ENCODE measurements at regions not wholly inside any gene's neighbourhood (a gene's known extent, or its start where the extent isn't known, plus 50 kb on each side); places are given as distances from the start of the nearest gene placed in this dataset.

DNA sequence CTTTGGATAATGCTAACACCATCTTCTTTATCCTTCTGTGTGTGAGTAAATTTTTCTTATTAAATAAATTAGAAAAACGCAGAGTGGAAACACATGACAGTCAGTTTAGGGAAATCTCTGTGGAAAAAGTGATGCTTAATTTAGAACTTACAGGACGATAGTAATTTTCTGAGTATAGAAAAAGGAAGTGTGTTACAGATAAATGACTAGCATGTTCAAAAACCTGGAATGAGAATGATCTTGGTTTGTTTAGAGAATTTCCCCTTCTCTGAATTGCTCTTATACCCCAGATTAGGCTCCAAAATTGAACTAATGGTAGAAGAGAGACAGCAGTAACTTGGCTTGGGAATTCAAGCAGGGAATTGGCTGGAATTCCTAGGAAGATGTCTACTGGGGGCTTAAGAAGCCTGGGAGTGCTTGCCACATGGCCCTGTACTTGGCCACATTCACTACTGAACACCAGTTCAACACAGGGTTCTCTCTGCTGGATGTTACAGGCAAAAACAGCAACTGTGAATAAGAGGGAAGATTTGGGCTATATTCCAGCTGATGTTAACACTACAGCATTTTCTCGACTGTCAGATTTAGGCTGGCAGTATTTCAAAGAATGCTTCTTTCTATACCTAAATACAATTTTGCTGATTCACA, 1004.2 kb downstream of the TTLL7 start:
- intact Hi-C loops (cut with DNase I), result no loop called here
- Histone ChIP-seq H3K4me1 (no peaks in the 10 kb centered on the region), H3K36me3 (no peaks in the 10 kb centered on the region), H3K27me3 (ENCODE audit: low read depth) (no peaks in the 10 kb centered on the region), H3K27ac (no peak overlapping the region), H3K9me3 (no peaks in the 10 kb centered on the region), H3K4me3 (no peak overlapping the region)
- no peak for ATAC-seq
- TF ChIP-seq, protein P1, sequence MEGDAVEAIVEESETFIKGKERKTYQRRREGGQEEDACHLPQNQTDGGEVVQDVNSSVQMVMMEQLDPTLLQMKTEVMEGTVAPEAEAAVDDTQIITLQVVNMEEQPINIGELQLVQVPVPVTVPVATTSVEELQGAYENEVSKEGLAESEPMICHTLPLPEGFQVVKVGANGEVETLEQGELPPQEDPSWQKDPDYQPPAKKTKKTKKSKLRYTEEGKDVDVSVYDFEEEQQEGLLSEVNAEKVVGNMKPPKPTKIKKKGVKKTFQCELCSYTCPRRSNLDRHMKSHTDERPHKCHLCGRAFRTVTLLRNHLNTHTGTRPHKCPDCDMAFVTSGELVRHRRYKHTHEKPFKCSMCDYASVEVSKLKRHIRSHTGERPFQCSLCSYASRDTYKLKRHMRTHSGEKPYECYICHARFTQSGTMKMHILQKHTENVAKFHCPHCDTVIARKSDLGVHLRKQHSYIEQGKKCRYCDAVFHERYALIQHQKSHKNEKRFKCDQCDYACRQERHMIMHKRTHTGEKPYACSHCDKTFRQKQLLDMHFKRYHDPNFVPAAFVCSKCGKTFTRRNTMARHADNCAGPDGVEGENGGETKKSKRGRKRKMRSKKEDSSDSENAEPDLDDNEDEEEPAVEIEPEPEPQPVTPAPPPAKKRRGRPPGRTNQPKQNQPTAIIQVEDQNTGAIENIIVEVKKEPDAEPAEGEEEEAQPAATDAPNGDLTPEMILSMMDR (IDR thresholded peaks at IDR 0.05), result no peak
- no peak for DNase-seq

DNA sequence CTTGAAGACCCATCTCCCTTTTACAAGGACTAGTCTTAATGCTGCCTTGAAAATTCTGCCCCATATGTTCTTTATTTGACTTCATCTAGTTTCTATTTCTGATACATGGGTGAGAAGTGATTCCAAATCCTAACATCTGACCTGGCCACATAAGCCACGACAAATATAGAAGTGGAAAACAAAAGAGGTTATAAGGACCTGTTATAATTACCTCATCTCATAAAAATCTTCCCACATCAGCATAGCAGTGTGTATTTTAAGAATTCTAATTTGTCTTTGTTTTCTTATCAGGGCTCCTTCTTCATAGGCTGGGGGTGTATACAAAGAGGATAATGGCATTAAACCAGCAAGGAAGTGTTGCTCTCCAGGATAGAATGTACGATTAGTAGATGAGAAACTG, 1007.4 kb downstream of the TTLL7 start:
- Histone ChIP-seq H3K36me3 (no peaks in the 10 kb centered on the region), H3K4me1 (no peaks in the 10 kb centered on the region), H3K27me3 (ENCODE audit: low read depth) (no peaks in the 10 kb centered on the region), H3K9me3 (no peaks in the 10 kb centered on the region), H3K4me3 (no peak overlapping the region), H3K27ac (no peak overlapping the region)
- TF ChIP-seq, protein P1 (IDR thresholded peaks at IDR 0.05), result no peak
- DNase-seq (no peak), ATAC-seq (no peak)
- intact Hi-C loops (cut with DNase I), result no loop called here

DNA sequence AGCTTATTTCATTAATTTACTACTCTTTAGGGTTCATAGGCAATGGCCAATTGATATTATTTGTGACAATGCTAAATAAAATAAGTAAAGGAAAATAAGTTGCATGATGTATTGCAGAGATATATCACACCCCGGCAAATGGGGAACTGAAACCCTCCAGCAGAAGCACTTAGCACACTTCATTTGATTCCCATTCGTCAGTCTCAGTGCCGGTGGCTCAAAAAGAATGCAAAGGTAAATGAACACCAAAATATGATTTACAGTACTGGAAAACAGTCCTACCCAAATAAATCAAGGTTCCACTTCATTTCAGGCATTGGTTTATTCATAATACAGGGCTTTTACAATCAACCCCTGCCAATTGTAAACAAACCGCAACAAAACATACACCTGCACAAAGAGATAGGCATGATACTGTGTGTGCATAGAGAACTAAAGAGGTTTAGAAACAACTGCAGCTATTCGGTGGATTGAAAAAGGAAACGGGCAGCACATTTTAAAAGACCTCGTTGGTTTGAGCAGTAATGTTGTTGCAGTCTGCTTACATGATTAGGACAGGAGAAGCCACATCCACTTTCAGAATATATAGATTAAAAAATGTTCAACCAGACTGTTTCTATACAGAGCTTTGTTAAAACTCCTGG, 1019.2 kb downstream of the TTLL7 start:
- H3K36me3 ChIP-seq, result no peaks in the 10 kb centered on the region
- H3K9me3 ChIP-seq, result no peaks in the 10 kb centered on the region
- DNase-seq, result no peak
- no peak for ATAC-seq
- no peaks in the 10 kb centered on the region for H3K4me1 ChIP-seq
- no peaks in the 10 kb centered on the region for H3K27me3 ChIP-seq (ENCODE audit: low read depth)
- no peak overlapping the region for H3K4me3 ChIP-seq
- intact Hi-C loops (cut with DNase I), result no loop called here
- TF ChIP-seq, protein P1 (IDR thresholded peaks at IDR 0.05), result no peak
- no peak overlapping the region for H3K27ac ChIP-seq

DNA sequence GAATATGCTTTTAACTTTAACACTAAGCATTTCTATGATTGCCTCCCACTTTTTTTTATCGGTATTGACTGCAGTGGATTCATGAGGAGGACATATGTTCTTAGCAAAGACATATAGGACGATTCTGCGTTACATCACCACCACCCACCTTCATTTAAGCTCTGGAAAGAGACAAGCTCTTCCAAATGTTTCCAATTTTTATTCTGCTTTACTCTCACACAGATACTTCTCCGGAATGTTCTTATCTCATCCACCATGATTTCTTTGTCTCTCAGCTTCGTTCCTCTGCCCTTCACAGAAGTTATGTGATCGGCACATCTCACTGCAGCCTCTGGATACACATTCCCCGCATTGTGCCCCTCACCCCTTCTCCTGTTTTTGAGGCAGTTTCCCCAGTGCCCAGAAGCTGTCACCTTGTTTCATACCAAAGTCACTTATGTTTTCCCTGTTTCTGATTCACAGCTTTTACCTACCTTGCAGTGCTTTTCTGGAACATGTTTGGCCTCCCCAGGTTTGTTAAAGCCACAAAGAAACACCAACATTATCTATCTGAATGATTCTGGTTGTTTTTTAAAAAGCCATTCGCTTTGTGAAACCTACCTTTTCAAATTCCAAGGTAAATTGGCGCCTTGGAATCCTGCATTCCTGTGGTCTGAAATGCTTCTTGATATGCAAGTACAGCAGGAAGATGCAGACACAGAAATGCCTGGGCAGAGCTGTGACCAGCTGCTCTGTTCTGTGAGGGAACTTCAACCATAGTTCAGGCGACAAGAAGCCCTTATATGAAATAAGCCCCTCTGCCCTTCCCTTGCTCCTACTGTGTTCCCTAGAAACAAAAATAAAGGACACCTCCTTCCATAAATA, 1020.2 kb downstream of the TTLL7 start:
- Histone ChIP-seq H3K27me3 (ENCODE audit: low read depth) (no peaks in the 10 kb centered on the region), H3K4me1 (no peaks in the 10 kb centered on the region), H3K9me3 (no peaks in the 10 kb centered on the region), H3K36me3 (no peaks in the 10 kb centered on the region), H3K4me3 (no peak overlapping the region), H3K27ac (no peak overlapping the region)
- intact Hi-C loops (cut with DNase I), result no loop called here
- ATAC-seq (no peak), DNase-seq (no peak)
- TF ChIP-seq, protein P1 (IDR thresholded peaks at IDR 0.05), result no peak

DNA sequence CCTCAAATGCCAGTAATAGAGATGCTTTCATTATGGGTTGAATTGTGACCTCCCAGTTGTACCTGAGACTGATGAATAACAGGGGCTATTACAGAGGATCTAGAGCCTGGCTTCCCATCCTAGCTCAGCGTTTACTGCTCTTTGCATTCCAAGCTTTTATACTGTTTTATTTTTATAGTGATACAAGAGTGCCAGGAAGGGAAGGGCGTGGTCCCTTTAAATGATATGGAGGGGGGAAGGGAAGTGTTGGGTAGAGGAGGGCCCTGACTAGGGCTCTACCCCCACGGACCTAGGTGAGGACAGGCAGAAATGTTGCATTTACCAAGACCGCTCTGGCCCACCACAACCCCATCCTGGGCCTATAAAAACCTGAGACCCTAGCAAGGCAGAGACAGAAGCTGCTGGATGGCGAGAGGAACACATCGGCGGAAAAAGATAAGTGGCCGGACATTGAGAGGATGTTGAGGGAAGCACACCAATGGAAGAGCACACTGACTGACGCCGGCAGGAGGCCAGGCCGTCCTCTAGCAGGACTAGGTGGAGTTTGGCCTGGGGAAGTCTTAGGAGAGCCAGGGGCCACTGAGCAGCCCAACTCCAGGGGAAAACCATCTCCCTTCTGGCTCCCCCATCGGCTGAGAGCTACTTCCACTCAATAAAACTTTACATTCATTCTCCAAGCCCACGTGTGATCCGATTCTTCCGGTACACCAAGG, 1025.9 kb downstream of the TTLL7 start:
- Histone ChIP-seq H3K4me3 (no peak overlapping the region), H3K27ac (no peak overlapping the region), H3K36me3 (no peaks in the 10 kb centered on the region), H3K27me3 (ENCODE audit: low read depth) (no peaks in the 10 kb centered on the region), H3K9me3 (no peaks in the 10 kb centered on the region), H3K4me1 (no peaks in the 10 kb centered on the region)
- DNase-seq (no peak), ATAC-seq (no peak)
- TF ChIP-seq, protein P1 (IDR thresholded peaks at IDR 0.05), result no peak
- intact Hi-C loops (cut with DNase I), result no loop called here
